Progenitor cell of endocrine pancreas (in vitro differentiated cells): ENCODE measurements at regions not wholly inside any gene's neighbourhood (a gene's known extent, or its start where the extent isn't known, plus 50 kb on each side); places are given as distances from the start of the nearest gene placed in this dataset.
"Not testable (repeated sequence)": the region's sequence is repeated elsewhere in the genome, so short reads cannot be mapped to it uniquely, and the experiment has no call there.

Source experiments
- DNase-seq: peaks from one replicate; pipeline ENCODE4 v3.0.0; 2021; ENCODE audit warnings: low spot score; ENCODE audit not compliant: unreplicated experiment
- H3K27ac Mint-ChIP-seq: 2 replicates; pipeline ENCODE4 v1.8.0; 2021; ENCODE audit warnings: mild to moderate bottlenecking, moderate library complexity, mixed read lengths
- H3K27me3 Mint-ChIP-seq: 2 replicates; pipeline ENCODE4 v1.8.0; 2021; ENCODE audit warnings: mixed read lengths
- H3K36me3 Mint-ChIP-seq: 2 replicates; pipeline ENCODE4 v1.8.0; 2022; ENCODE audit warnings: mixed read lengths; ENCODE audit not compliant: insufficient read depth
- H3K4me1 Mint-ChIP-seq: 2 replicates; pipeline ENCODE4 v1.8.0; 2021; ENCODE audit warnings: low read depth, mixed read lengths
- H3K4me3 Mint-ChIP-seq: 2 replicates; pipeline ENCODE4 v1.8.0; 2021; ENCODE audit warnings: low read depth, mild to moderate bottlenecking, moderate library complexity, mixed read lengths
- H3K9me3 Mint-ChIP-seq: 2 replicates; pipeline ENCODE4 v1.8.0; 2021; ENCODE audit warnings: low read depth, mixed read lengths
- CTCF ChIP-seq: fragments of 200-600 bp; sonication (generic); IDR thresholded peaks from one replicate; pipeline ENCODE4 v1.5.0; 2021; ENCODE audit warnings: antibody characterized with exemption, mild to moderate bottlenecking; ENCODE audit not compliant: unreplicated experiment

DNA sequence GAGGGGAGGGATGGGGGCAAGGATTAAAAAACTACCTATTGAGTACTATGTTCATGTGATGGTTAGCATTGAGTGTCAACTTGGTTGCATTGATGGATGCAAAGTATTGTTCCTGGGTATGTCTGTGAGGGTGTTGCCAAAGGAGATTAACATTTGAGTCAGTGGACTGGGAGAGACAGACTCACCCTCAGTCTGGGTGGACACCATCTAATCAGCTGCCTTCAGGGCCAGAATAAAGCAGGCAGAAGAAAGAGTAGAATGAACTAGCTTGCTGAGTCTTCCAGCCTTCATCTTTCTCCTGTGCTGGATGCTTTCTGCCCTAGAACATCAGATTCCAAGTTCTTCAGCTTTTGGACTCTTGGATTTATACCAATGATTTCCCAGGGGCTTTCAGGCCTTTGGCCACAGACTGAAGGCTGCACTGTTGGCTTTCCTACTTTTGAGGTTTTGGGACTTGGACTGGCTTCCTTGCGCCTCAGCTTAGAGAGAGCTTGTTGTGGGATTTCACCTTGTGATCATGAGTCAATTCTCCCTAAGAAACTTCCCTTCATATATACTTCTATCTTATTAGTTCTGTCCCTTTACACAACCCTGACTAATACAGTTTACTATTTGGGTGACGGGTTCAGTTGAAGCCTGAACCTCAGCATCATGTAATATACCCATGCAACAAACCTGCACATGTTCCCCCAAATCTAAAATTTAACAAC, 70.2 kb downstream of the MTNR1B start:
- TF ChIP-seq CTCF = no peak
- Mint-ChIP-seq H3K4me1 (peaks cover 2% of the 10 kb centered on the region), H3K27ac (no peak overlapping the region), H3K9me3 (peaks cover 17% of the 10 kb centered on the region), H3K27me3 (no peaks in the 10 kb centered on the region), H3K36me3 (peaks cover 2% of the 10 kb centered on the region), H3K4me3 (no peak overlapping the region)
- no peak for DNase-seq

DNA sequence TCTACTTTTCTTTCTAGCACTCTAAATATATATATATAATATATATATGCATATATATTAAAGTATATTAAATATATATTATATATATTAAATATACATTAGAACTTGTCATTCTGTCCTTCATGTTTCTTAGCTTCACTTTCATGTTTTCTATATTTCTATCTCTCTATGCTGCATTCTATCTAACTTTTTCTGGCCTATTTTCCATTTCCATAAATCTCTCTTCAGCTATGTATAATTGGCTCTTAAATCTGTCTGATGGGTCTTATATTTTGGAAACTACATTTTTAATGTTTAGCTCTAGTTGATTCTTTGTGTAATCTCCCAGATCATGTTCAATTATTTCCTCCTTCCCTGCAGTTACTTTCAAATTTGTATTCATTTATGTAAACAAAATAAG, 72.2 kb downstream of the MTNR1B start:
- Mint-ChIP-seq H3K27me3 (no peaks in the 10 kb centered on the region), H3K4me3 (no peak overlapping the region), H3K9me3 (peaks cover 16% of the 10 kb centered on the region), H3K36me3 (peaks cover 2% of the 10 kb centered on the region), H3K27ac (no peak overlapping the region), H3K4me1 (no peaks in the 10 kb centered on the region)
- TF ChIP-seq CTCF = no peak
- no peak for DNase-seq

GRCh38 chr11:93043186-93043585, 73.7 kb downstream of the MTNR1B start:
- not testable (repeated sequence) for H3K4me1 Mint-ChIP-seq, H3K27ac Mint-ChIP-seq, DNase-seq, H3K4me3 Mint-ChIP-seq, H3K27me3 Mint-ChIP-seq, H3K36me3 Mint-ChIP-seq
- peaks cover 11% of the 10 kb centered on the region for H3K9me3 Mint-ChIP-seq

GRCh38 chr11:93049740-93050139, 80.3 kb downstream of the MTNR1B start:
- no peak for DNase-seq
- Mint-ChIP-seq H3K9me3 (no peaks in the 10 kb centered on the region), H3K27me3 (peaks cover 2% of the 10 kb centered on the region), H3K36me3 (no peaks in the 10 kb centered on the region), H3K4me3 (no peak overlapping the region), H3K4me1 (no peaks in the 10 kb centered on the region), H3K27ac (no peak overlapping the region)
- no peak for TF ChIP-seq CTCF

GRCh38 chr11:93051186-93051585, 81.7 kb downstream of the MTNR1B start:
- H3K4me3 Mint-ChIP-seq = no peak overlapping the region
- H3K27ac Mint-ChIP-seq = no peak overlapping the region

More at GRCh38 chr11:93051186-93051585, 81.7 kb downstream of the MTNR1B start:
- no peaks in the 10 kb centered on the region for H3K4me1 Mint-ChIP-seq
- H3K36me3 Mint-ChIP-seq = no peaks in the 10 kb centered on the region
- H3K9me3 Mint-ChIP-seq = no peaks in the 10 kb centered on the region
- no peak for TF ChIP-seq CTCF
- H3K27me3 Mint-ChIP-seq = peaks cover 2% of the 10 kb centered on the region
- no peak for DNase-seq
